Bronchial epithelial cell (primary cell): ENCODE measurements at regions not wholly inside any gene's neighbourhood (a gene's known extent, or its start where the extent isn't known, plus 50 kb on each side); places are given as distances from the start of the nearest gene placed in this dataset.

ENCODE experiments used
- DNase-seq: peaks from one replicate; pipeline ENCODE4 v3.0.0-alpha.2; 2010; ENCODE audit warnings: low read depth
- FAIRE-seq: peaks from 2 replicates; lab custom pipeline; 2011; peaks lifted over from hg19 to GRCh38; lab: Jason Lieb, UNC
- H3K27me3 ChIP-seq: 2 replicates; pipeline ENCODE4 v1.5.1; 2011; ENCODE audit warnings: low read length; ENCODE audit not compliant: control insufficient read depth, insufficient read depth
- H3K36me3 ChIP-seq: 2 replicates; pipeline ENCODE4 v1.5.1; 2011; ENCODE audit warnings: low read length; ENCODE audit not compliant: control insufficient read depth, insufficient read depth
- H3K4me3 ChIP-seq: 2 replicates; pipeline ENCODE4 v1.5.1; 2011; ENCODE audit warnings: mild to moderate bottlenecking, low read depth, low read length, control low read depth
- CTCF ChIP-seq: IDR thresholded peaks from 2 replicates; pipeline ENCODE4 v1.5.1; 2011; ENCODE audit warnings: mild to moderate bottlenecking, moderate library complexity, low read length, control low read depth, inconsistent platforms; ENCODE audit not compliant: insufficient read depth, severe bottlenecking

- TF ChIP-seq CTCF = no peak
- DNase-seq = peak; percentile 0
- Histone ChIP-seq H3K27me3 (no peaks in the 10 kb centered on the region), H3K4me3 (no peak overlapping the region), H3K36me3 (no peaks in the 10 kb centered on the region)
- FAIRE-seq = no peak
Observed at GRCh38 chrX:81414630-81415029, 212.7 kb downstream of the SH3BGRL start.
